ENCODE measurements at regions not wholly inside any gene's neighbourhood (a gene's known extent, or its start where the extent isn't known, plus 50 kb on each side); places are given as distances from the start of the nearest gene placed in this dataset.

DNA sequence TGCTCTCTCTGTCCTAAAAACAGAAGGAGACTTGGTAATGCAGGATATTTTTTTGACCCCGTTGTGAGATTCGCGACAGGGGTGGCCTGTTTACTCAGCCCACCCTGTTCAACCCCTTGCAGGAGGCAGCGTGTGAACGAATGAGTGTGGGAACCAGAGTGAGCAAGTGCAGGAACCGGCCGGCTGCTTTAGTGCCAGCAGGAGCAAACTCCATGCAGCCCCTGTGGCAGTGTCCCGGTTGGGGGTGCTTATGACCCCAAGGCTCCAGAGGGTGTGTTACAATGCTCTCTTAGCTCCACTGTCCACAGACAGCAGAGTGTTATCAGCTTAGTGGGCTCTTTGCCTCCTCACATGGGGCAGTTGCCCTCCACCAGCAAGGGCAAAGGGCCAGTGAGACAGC, 225.2 kb downstream of the ETNK1 start:
- TF ChIP-seq, protein P1, sequence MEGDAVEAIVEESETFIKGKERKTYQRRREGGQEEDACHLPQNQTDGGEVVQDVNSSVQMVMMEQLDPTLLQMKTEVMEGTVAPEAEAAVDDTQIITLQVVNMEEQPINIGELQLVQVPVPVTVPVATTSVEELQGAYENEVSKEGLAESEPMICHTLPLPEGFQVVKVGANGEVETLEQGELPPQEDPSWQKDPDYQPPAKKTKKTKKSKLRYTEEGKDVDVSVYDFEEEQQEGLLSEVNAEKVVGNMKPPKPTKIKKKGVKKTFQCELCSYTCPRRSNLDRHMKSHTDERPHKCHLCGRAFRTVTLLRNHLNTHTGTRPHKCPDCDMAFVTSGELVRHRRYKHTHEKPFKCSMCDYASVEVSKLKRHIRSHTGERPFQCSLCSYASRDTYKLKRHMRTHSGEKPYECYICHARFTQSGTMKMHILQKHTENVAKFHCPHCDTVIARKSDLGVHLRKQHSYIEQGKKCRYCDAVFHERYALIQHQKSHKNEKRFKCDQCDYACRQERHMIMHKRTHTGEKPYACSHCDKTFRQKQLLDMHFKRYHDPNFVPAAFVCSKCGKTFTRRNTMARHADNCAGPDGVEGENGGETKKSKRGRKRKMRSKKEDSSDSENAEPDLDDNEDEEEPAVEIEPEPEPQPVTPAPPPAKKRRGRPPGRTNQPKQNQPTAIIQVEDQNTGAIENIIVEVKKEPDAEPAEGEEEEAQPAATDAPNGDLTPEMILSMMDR (conservative IDR thresholded peaks at IDR 0.05; ENCODE audit: low read length), result no peak
- no peak for TF ChIP-seq EZH2phosphoT487 (IDR thresholded peaks at IDR 0.05; ENCODE audit: borderline replicate concordance)

Measured in Loucy (cell line).